ENCODE measurements at regions not wholly inside any gene's neighbourhood (a gene's known extent, or its start where the extent isn't known, plus 50 kb on each side); places are given as distances from the start of the nearest gene placed in this dataset.

GRCh38 chr3:101124125-101124524 lies 130.9 kb upstream of the ABI3BP start:
- WGBS (ENCODE audit: insufficient coverage, low coverage, low lambda C conversion rate, missing lambda C conversion rate): 33% methylated on average over 2 of the region's 2 CpGs
- TF ChIP-seq POLR2A (IDR thresholded peaks at IDR 0.05) (no peak), CTCF (IDR thresholded peaks at IDR 0.05) (no peak)
- Histone ChIP-seq H3K27ac (no peak overlapping the region), H3K36me3 (no peaks in the 10 kb centered on the region), H3K4me1 (no peaks in the 10 kb centered on the region), H3K27me3 (no peaks in the 10 kb centered on the region), H3K4me3 (no peak overlapping the region), H3K9me3 (no peaks in the 10 kb centered on the region)
- DNase-seq: no peak
- ATAC-seq: no peak
- intact Hi-C loops (cut with DNase I): no loop called here

- Histone ChIP-seq H3K36me3 (no peaks in the 10 kb centered on the region), H3K4me3 (no peak overlapping the region), H3K27ac (no peak overlapping the region), H3K27me3 (no peaks in the 10 kb centered on the region), H3K4me1 (no peaks in the 10 kb centered on the region), H3K9me3 (no peaks in the 10 kb centered on the region)
- intact Hi-C loops (cut with DNase I): no loop called here
- DNase-seq (no peak), ATAC-seq (no peak)
- no peak for TF ChIP-seq POLR2A (IDR thresholded peaks at IDR 0.05)
- TF ChIP-seq CTCF (IDR thresholded peaks at IDR 0.05): no peak
- 37% methylated on average over 2 of the region's 2 CpGs for WGBS (ENCODE audit: insufficient coverage, low coverage, low lambda C conversion rate, missing lambda C conversion rate)
Measured at GRCh38 chr3:101123081-101123480, 129.9 kb upstream of the ABI3BP start.

GRCh38 chr3:101122681-101123080 lies 129.5 kb upstream of the ABI3BP start:
- 55% methylated on average over 2 of the region's 2 CpGs for WGBS (ENCODE audit: insufficient coverage, low coverage, low lambda C conversion rate, missing lambda C conversion rate)
- H3K27ac ChIP-seq: no peak overlapping the region
- H3K36me3 ChIP-seq: no peaks in the 10 kb centered on the region
- TF ChIP-seq CTCF (IDR thresholded peaks at IDR 0.05) (no peak), POLR2A (IDR thresholded peaks at IDR 0.05) (no peak)
- no peak for DNase-seq
- H3K4me3 ChIP-seq: no peak overlapping the region
- ATAC-seq: no peak
- H3K4me1 ChIP-seq: no peaks in the 10 kb centered on the region
- no peaks in the 10 kb centered on the region for H3K9me3 ChIP-seq
- H3K27me3 ChIP-seq: no peaks in the 10 kb centered on the region
- intact Hi-C loops (cut with DNase I): no loop called here

GRCh38 chr3:101120039-101120438 lies 126.8 kb upstream of the ABI3BP start:
- no peak for DNase-seq
- intact Hi-C loops (cut with DNase I): no loop called here
- no peaks in the 10 kb centered on the region for H3K27me3 ChIP-seq

More at GRCh38 chr3:101120039-101120438, 126.8 kb upstream of the ABI3BP start:
- TF ChIP-seq POLR2A (IDR thresholded peaks at IDR 0.05) (no peak), CTCF (IDR thresholded peaks at IDR 0.05) (no peak)
- WGBS (ENCODE audit: insufficient coverage, low coverage, low lambda C conversion rate, missing lambda C conversion rate): 51% methylated on average over 2 of the region's 2 CpGs
- no peak for ATAC-seq
- no peak overlapping the region for H3K27ac ChIP-seq
- no peaks in the 10 kb centered on the region for H3K36me3 ChIP-seq
- H3K4me1 ChIP-seq: no peaks in the 10 kb centered on the region
- no peak overlapping the region for H3K4me3 ChIP-seq
- no peaks in the 10 kb centered on the region for H3K9me3 ChIP-seq

All from right lobe of liver (tissue), 6 donors.